ENCODE measurements at regions not wholly inside any gene's neighbourhood (a gene's known extent, or its start where the extent isn't known, plus 50 kb on each side); places are given as distances from the start of the nearest gene placed in this dataset.

- H3K4me1 Mint-ChIP-seq, result no peaks in the 10 kb centered on the region
- Histone ChIP-seq H3K4me2 (ENCODE audit: insufficient read depth, insufficient read length, low read length) (no peak overlapping the region), H3K14ac (ENCODE audit: insufficient read depth, low read length) (no peak overlapping the region), H2BK120ac (ENCODE audit: low read depth, low read length, poor library complexity, severe bottlenecking) (no peak overlapping the region), H3K4ac (ENCODE audit: low read depth, low read length) (no peak overlapping the region), H3K23me2 (ENCODE audit: insufficient read length, low read depth, low read length, poor library complexity, severe bottlenecking) (no peaks in the 10 kb centered on the region), H4K20me1 (ENCODE audit: control insufficient read depth, insufficient read depth, insufficient read length) (no peaks in the 10 kb centered on the region), H3K9me3 (ENCODE audit: control insufficient read depth, low read depth, low read length) (no peaks in the 10 kb centered on the region), H3K56ac (ENCODE audit: insufficient read length, low read depth, low read length) (no peak overlapping the region), H3K27me3 (ENCODE audit: insufficient read depth, low read length) (no peaks in the 10 kb centered on the region), H2AFZ (ENCODE audit: low read length) (no peak overlapping the region), H2BK15ac (ENCODE audit: low read depth, low read length) (no peak overlapping the region), H2AK5ac (ENCODE audit: insufficient read length, low read length) (no peak overlapping the region), H4K8ac (replicated peaks; ENCODE audit: insufficient read length, low read depth, low read length) (no peak overlapping the region), H2BK5ac (ENCODE audit: insufficient read length, low read length) (no peak overlapping the region), H4K5ac (ENCODE audit: insufficient read length, low read depth, low read length) (no peak overlapping the region), H3K79me1 (ENCODE audit: insufficient read depth, low read depth, low read length, poor library complexity, severe bottlenecking) (no peaks in the 10 kb centered on the region), H4K91ac (ENCODE audit: insufficient read length, low read depth, low read length) (no peak overlapping the region), H3K4me1 (ENCODE audit: insufficient read depth, low read length) (no peaks in the 10 kb centered on the region), H3K9ac (ENCODE audit: extremely low read depth, insufficient read length, low read length) (no peak overlapping the region), H3K79me2 (ENCODE audit: insufficient read depth, low read length) (no peaks in the 10 kb centered on the region), H3T11ph (ENCODE audit: low read length) (no peak overlapping the region), H3K27ac (ENCODE audit: insufficient read length, low read depth, low read length) (no peak overlapping the region), H3K18ac (ENCODE audit: insufficient read length, low read depth, low read length) (no peak overlapping the region), H3K23ac (ENCODE audit: insufficient read length, low read depth, low read length) (no peak overlapping the region), H2BK12ac (ENCODE audit: insufficient read length, low read depth, low read length) (no peak overlapping the region), H2BK20ac (ENCODE audit: low read depth, low read length, poor library complexity, severe bottlenecking) (no peak overlapping the region)
- no peak for TF ChIP-seq CTCF (conservative IDR thresholded peaks at IDR 0.05)
- no peak for DNase-seq
- no peak overlapping the region for H3K27ac Mint-ChIP-seq
- H3K9me3 Mint-ChIP-seq, result no peaks in the 10 kb centered on the region
- H3K4me3 Mint-ChIP-seq, result no peak overlapping the region
- WGBS (ENCODE audit: extremely low coverage, insufficient read length, low lambda C conversion rate), result no CpG with 5 or more reads among the region's 8 CpGs
- H3K27me3 Mint-ChIP-seq (ENCODE audit: low read depth), result no peaks in the 10 kb centered on the region; the same call in 1 of the 2 replicates
- H3K36me3 Mint-ChIP-seq (ENCODE audit: insufficient read depth in 1 of 3, low read depth in 3 of 3), result no peaks in the 10 kb centered on the region; a peak in 1 of 7 replicates
Observed at GRCh38 chr4:35100932-35101331, 1143.4 kb downstream of the ARAP2 start.

Data from H9 (cell line).